GM12878 (cell line): ENCODE measurements at regions not wholly inside any gene's neighbourhood (a gene's known extent, or its start where the extent isn't known, plus 50 kb on each side); places are given as distances from the start of the nearest gene placed in this dataset.

Source experiments
- EZH2 ChIP-seq: IDR thresholded peaks from 2 replicates; pipeline ENCODE4 v1.6.1; 2012; ENCODE audit warnings: low read depth, mild to moderate bottlenecking, control low read depth, inconsistent platforms, low read length, borderline replicate concordance; ENCODE audit not compliant: control insufficient read depth
- GATAD2B ChIP-seq: fragments of 450-650 bp; conservative IDR thresholded peaks from 2 replicates; pipeline ENCODE4 v1.6.1; 2017; ENCODE audit warnings: low read depth, mild to moderate bottlenecking, moderate library complexity

- TF ChIP-seq EZH2 = no peak
- no peak for TF ChIP-seq GATAD2B
Observed at GRCh38 chr3:117990627-117991026, 1044.0 kb downstream of the IGSF11 start.
